ENCODE measurements at regions not wholly inside any gene's neighbourhood (a gene's known extent, or its start where the extent isn't known, plus 50 kb on each side); places are given as distances from the start of the nearest gene placed in this dataset.
A peak's percentile ranks its signal among the peaks of the same experiment; 100 is the strongest.

GRCh38 chr1:29707796-29708195 is 471.5 kb downstream of the PTPRU start:
- ATAC-seq: no peak

GRCh38 chr1:29706936-29707335 is 470.6 kb downstream of the PTPRU start:
- peak in 1 of 2 donors; percentile 33 for ATAC-seq

- no peak for ATAC-seq
These were observed 468.1 kb downstream of the PTPRU start for GRCh38 chr1:29704430-29704829.

- ATAC-seq: no peak
These were observed 467.5 kb downstream of the PTPRU start for GRCh38 chr1:29703596-29704370.

GRCh38 chr1:29700491-29700890 is 464.2 kb downstream of the PTPRU start:
- no peak for ATAC-seq

- ATAC-seq: no peak
These were observed 462.3 kb downstream of the PTPRU start for GRCh38 chr1:29698626-29699025.

- no peak for ATAC-seq
These were observed 461.7 kb downstream of the PTPRU start for GRCh38 chr1:29698033-29698432.

- no peak for ATAC-seq
These were observed 461.1 kb downstream of the PTPRU start for GRCh38 chr1:29697391-29697780.

GRCh38 chr1:29696656-29697390 is 460.5 kb downstream of the PTPRU start:
- no peak for ATAC-seq

- ATAC-seq: no peak
These were observed 459.5 kb downstream of the PTPRU start for GRCh38 chr1:29695803-29696202.

- no peak for ATAC-seq
These were observed 458.7 kb downstream of the PTPRU start for GRCh38 chr1:29695036-29695435.

- no peak for ATAC-seq
These were observed 455.2 kb downstream of the PTPRU start for GRCh38 chr1:29691499-29691898.

GRCh38 chr1:29690156-29690555 is 453.8 kb downstream of the PTPRU start:
- ATAC-seq: no peak

- no peak for ATAC-seq
These were observed 453.2 kb downstream of the PTPRU start for GRCh38 chr1:29689372-29690030.

- no peak for ATAC-seq
These were observed 452.4 kb downstream of the PTPRU start for GRCh38 chr1:29688471-29689365.

- ATAC-seq: no peak
These were observed 451.4 kb downstream of the PTPRU start for GRCh38 chr1:29687601-29688244.

GRCh38 chr1:29687166-29687565 is 450.8 kb downstream of the PTPRU start:
- ATAC-seq: no peak

GRCh38 chr1:29686012-29686930 is 449.9 kb downstream of the PTPRU start:
- ATAC-seq: no peak

- ATAC-seq: no peak
These were observed 449.1 kb downstream of the PTPRU start for GRCh38 chr1:29685387-29685786.

GRCh38 chr1:29684141-29684540 is 447.8 kb downstream of the PTPRU start:
- no peak for ATAC-seq

- ATAC-seq: no peak
These were observed 447.1 kb downstream of the PTPRU start for GRCh38 chr1:29683472-29683871.

All from activated CD4-positive, CD25-positive, alpha-beta regulatory T cell treated with anti-CD3 and anti-CD28 coated beads, Interleukin-2, amount 50 U/mL, for 24 hours (primary cell).